Neuronal stem cell (in vitro differentiated cells): ENCODE measurements at regions not wholly inside any gene's neighbourhood (a gene's known extent, or its start where the extent isn't known, plus 50 kb on each side); places are given as distances from the start of the nearest gene placed in this dataset.
A peak's percentile ranks its signal among the peaks of the same experiment; 100 is the strongest.

Experiments
- DNase-seq: peaks from one replicate; pipeline ENCODE4 v3.0.0-alpha.2; 2013; ENCODE audit warnings: low spot score
- H2AFZ ChIP-seq: one replicate; pipeline ENCODE4 v1.6.1; 2013; ENCODE audit warnings: mild to moderate bottlenecking, low read length, inconsistent platforms
- H2AK5ac ChIP-seq: 2 replicates; pipeline ENCODE4 v1.6.1; 2013; ENCODE audit warnings: low read depth, mild to moderate bottlenecking, inconsistent platforms, low read length, moderate library complexity, mixed read lengths
- H2BK120ac ChIP-seq: 2 replicates; pipeline ENCODE4 v1.6.1; 2013; ENCODE audit warnings: low read depth, mild to moderate bottlenecking, inconsistent platforms, low read length, moderate library complexity, mixed read lengths
- H2BK12ac ChIP-seq: one replicate; pipeline ENCODE4 v1.6.1; 2013; ENCODE audit warnings: low read length, inconsistent platforms
- H2BK15ac ChIP-seq: 2 replicates; pipeline ENCODE4 v1.6.1; 2013; ENCODE audit warnings: mild to moderate bottlenecking, low read length, inconsistent platforms, mixed read lengths
- H2BK5ac ChIP-seq: one replicate; pipeline ENCODE4 v1.6.1; 2013; ENCODE audit warnings: inconsistent platforms, mild to moderate bottlenecking, low read length, moderate library complexity
- H3K14ac ChIP-seq: one replicate; pipeline ENCODE4 v1.6.1; 2013; ENCODE audit warnings: low read length, inconsistent platforms
- H3K18ac ChIP-seq: 2 replicates; pipeline ENCODE4 v1.6.1; 2013; ENCODE audit warnings: low read length, inconsistent platforms
- H3K23ac ChIP-seq: 2 replicates; pipeline ENCODE4 v1.6.1; 2013; ENCODE audit warnings: low read depth, mild to moderate bottlenecking, mixed read lengths, low read length, inconsistent platforms; ENCODE audit not compliant: poor library complexity
- H3K27ac ChIP-seq: replicated peaks from 3 replicates; pipeline ENCODE4 v1.5.1; 2013; ENCODE audit warnings: low read length, inconsistent platforms
- H3K27me3 ChIP-seq, 3 experiments: 2 replicates each; pipeline ENCODE4 v1.6.1; 2013; ENCODE audit warnings: low read length in 3 of 3, mild to moderate bottlenecking in 2 of 3, inconsistent platforms in 1 of 3, low read depth in 1 of 3, mixed read lengths in 1 of 3, moderate library complexity in 1 of 3; ENCODE audit not compliant: control insufficient read depth in 3 of 3, insufficient read depth in 3 of 3
- H3K36me3 ChIP-seq, 2 donors: replicated peaks in 1 of 2; 2 replicates each; pipeline ENCODE4 v1.6.1; 2013; ENCODE audit warnings: low read length in 2 of 2; ENCODE audit not compliant: control insufficient read depth in 2 of 2, insufficient read depth in 2 of 2
- H3K4ac ChIP-seq: 2 replicates; pipeline ENCODE4 v1.6.1; 2013; ENCODE audit warnings: inconsistent platforms, mild to moderate bottlenecking, low read length, moderate library complexity
- H3K4me1 ChIP-seq, 2 donors: 1 replicate in 1 of 2; 2 replicates in 1 of 2; pipeline ENCODE4 v1.6.1; 2013; ENCODE audit warnings: low read length in 2 of 2, low read depth in 1 of 2; ENCODE audit not compliant: control insufficient read depth in 2 of 2, insufficient read depth in 1 of 2
- H3K4me2 ChIP-seq: one replicate; pipeline ENCODE4 v1.6.1; 2013; ENCODE audit warnings: mild to moderate bottlenecking, low read length, inconsistent platforms; ENCODE audit not compliant: insufficient read depth, poor library complexity, severe bottlenecking
- H3K4me3 ChIP-seq, 2 donors: 2 replicates each; pipeline ENCODE4 v1.5.1; 2013; ENCODE audit warnings: low read length in 2 of 2, mild to moderate bottlenecking in 2 of 2, inconsistent platforms in 1 of 2, moderate library complexity in 1 of 2
- H3K79me1 ChIP-seq: one replicate; pipeline ENCODE4 v1.6.1; 2013; ENCODE audit warnings: low read depth, mild to moderate bottlenecking, inconsistent platforms, low read length, moderate library complexity
- H3K9ac ChIP-seq: one replicate; pipeline ENCODE4 v1.6.1; 2013; ENCODE audit warnings: mild to moderate bottlenecking, low read depth, low read length, inconsistent platforms; ENCODE audit not compliant: poor library complexity
- H3K9me3 ChIP-seq, 2 donors: replicated peaks in 1 of 2; 2 replicates each; pipeline versions ENCODE3 to v1.6.1; 2013; ENCODE audit warnings: low read length in 2 of 2, mild to moderate bottlenecking in 2 of 2, inconsistent platforms in 1 of 2, low read depth in 1 of 2, mixed read lengths in 1 of 2, moderate library complexity in 1 of 2; ENCODE audit not compliant: control insufficient read depth in 2 of 2, insufficient read depth in 1 of 2
- H4K8ac ChIP-seq: one replicate; pipeline ENCODE4 v1.6.1; 2013; ENCODE audit warnings: low read depth, mild to moderate bottlenecking, inconsistent platforms, low read length, moderate library complexity
- H4K91ac ChIP-seq: one replicate; pipeline ENCODE4 v1.6.1; 2013; ENCODE audit warnings: low read length, low read depth, mild to moderate bottlenecking, inconsistent platforms; ENCODE audit not compliant: poor library complexity
- WGBS, 2 donors: extraction: QIAGEN DNeasy Blood & Tissue Kit; methylation state at CpG; one replicate each; pipeline ENCODE4 v1.1.7; 2013; ENCODE audit warnings: missing lambda C conversion rate in 2 of 2, mixed read lengths in 1 of 2; ENCODE audit not compliant: insufficient read length in 2 of 2, insufficient replicate concordance in 1 of 2; ENCODE audit errors: extremely low coverage in 2 of 2; 5-methylcytosine and 5-hydroxymethylcytosine counted together

DNA sequence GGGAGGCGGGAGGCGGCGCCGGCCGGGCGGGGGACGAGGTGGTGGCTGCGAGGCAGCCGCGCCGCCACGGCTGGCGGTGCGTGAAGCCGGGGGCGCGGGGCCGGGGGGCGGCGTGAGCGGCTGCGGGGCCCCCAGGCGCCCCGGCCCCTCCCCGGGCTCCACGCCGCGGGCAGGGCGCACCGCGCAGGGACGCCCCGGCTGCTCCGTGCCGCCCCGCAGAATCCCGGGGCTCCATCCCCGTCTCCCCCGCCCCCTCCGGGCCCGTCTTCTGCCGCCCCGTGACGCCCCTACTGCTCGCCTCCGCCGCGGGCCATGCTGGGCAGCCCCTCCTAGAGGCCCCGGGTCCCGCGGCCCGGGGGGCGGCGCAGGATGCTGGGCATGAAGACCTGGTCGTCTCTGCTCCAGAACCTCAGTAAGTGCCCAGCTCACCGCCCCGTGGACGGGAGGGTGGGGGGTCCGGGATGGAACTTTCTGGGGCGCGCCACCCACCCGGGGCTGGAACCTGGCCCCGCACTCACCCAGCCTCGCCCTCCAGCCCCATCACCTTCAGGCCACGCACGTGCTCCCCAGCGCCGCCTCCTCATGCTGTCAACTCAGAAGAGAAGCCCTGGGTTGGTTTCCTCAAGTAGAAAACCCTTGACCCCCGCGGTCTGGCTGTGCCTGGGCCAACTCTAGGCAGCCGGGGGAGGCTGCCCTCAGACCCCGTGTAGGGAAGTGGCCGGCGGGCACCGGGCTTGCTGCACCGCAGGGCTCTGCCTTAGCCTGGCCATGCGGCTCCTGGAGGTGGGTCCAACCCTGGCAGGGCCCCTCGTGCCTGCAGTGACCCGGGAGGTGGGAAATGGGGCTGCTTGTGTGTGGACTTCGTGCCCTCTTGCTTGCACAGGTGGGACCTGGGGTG, 150.2 kb upstream of the GSE1 start:
- Histone ChIP-seq H3K27me3 (peaks cover 3 to 54% (median 45%) of the 10 kb centered on the region in 3 experiments), H2AFZ (no peak overlapping the region), H3K4me3 (peak overlapping the region in 1 of 2 donors; percentile 11), H3K4ac (no peak overlapping the region), H3K79me1 (no peaks in the 10 kb centered on the region), H3K23ac (peak overlapping the region; percentile 74), H2BK5ac (no peak overlapping the region), H3K36me3 (no peaks in the 10 kb centered on the region), H3K18ac (peak overlapping the region; percentile 93), H3K4me1 (peaks cover 25 to 51% of the 10 kb centered on the region in 2 donors), H2AK5ac (peak overlapping the region; percentile 81), H2BK15ac (peak overlapping the region; percentile 12), H3K4me2 (peak overlapping the region; percentile 72), H3K9me3 (peaks cover 0 to 1% of the 10 kb centered on the region in 2 donors), H3K9ac (no peak overlapping the region), H4K8ac (no peak overlapping the region), H3K14ac (peak overlapping the region; percentile 28), H2BK12ac (no peak overlapping the region), H3K27ac (no peak overlapping the region), H2BK120ac (no peak overlapping the region), H4K91ac (no peak overlapping the region)
- DNase-seq = no peak
- no CpG with 5 or more reads among the region's 80 CpGs for WGBS, 2 donors

- H3K18ac ChIP-seq = peak overlapping the region; percentile 93
- WGBS, 2 donors = no CpG with 5 or more reads among the region's 26 CpGs
- H2BK5ac ChIP-seq = no peak overlapping the region
- DNase-seq = no peak
- no peak overlapping the region for H3K4ac ChIP-seq
- peak overlapping the region; percentile 12 for H2BK15ac ChIP-seq
- no peak overlapping the region for H2BK120ac ChIP-seq
- peaks cover 0 to 1% of the 10 kb centered on the region in 2 donors for H3K9me3 ChIP-seq
- no peak overlapping the region for H2AFZ ChIP-seq
- H3K79me1 ChIP-seq = no peaks in the 10 kb centered on the region
- H3K27ac ChIP-seq = no peak overlapping the region
- no peak overlapping the region for H2BK12ac ChIP-seq
- H3K14ac ChIP-seq = peak overlapping the region; percentile 28
- no peak overlapping the region for H4K8ac ChIP-seq
- H4K91ac ChIP-seq = no peak overlapping the region
- H3K27me3 ChIP-seq = peaks cover 3 to 47% (median 45%) of the 10 kb centered on the region in 3 experiments
- H3K23ac ChIP-seq = peak overlapping the region; percentile 74
- no peak overlapping the region for H3K4me3 ChIP-seq
- H3K9ac ChIP-seq = no peak overlapping the region
- no peak overlapping the region for H3K4me2 ChIP-seq
- H3K36me3 ChIP-seq = no peaks in the 10 kb centered on the region
- H2AK5ac ChIP-seq = peak overlapping the region; percentile 81
- peaks cover 25 to 50% of the 10 kb centered on the region in 2 donors for H3K4me1 ChIP-seq
Observed at GRCh38 chr16:85463672-85464382, 149.3 kb upstream of the GSE1 start.

DNA sequence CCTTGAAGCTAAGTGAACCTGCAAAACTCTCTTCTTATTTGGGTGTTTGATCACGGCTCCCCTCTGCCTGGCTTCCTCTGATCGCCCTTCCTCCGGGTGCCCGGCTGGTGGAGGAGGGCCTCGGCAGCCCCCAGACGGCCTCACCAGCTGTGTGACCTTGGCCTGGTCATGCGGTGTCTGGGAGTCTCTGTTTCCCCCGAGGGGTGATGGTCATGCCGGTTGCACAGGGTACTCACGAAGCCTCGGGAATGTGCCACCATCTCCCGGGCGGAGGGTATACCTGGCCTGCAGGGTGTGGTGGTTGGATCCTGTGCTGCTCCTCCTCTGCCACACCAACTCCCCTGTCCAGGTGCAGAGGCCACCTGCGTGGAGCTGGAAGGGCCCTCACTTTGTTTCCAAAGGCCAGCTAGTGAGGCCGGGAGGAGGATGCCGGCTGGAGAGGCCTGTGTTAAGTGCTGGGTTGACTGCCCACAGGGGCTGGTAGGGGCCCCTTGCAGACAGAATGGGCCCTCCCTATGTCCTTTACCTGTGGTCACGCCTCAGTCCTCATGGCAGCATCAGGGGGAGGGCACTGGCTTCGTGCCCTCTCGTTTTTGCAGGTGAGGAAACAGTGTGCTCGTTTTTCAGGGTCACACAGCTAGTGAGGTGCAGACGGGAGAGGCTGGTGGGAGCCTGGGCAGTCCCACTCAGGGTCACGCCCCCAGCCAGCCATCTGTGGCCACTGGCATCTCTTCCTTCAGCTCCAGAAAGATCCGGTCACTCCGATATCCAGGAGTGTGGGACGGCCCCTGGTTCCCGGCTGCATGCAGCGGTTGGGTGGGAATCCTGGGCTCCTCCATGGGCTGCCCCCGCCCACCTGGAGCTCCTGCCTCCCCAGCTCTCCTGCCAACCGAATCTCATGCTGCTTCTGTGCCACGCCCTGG, 148.5 kb upstream of the GSE1 start:
- Histone ChIP-seq H3K23ac (peak overlapping the region; percentile 28), H2BK5ac (no peak overlapping the region), H3K9ac (no peak overlapping the region), H3K4me2 (no peak overlapping the region), H2AFZ (no peak overlapping the region), H3K14ac (peak overlapping the region; percentile 47), H3K4me3 (no peak overlapping the region), H3K36me3 (no peaks in the 10 kb centered on the region), H2BK12ac (no peak overlapping the region), H3K79me1 (no peaks in the 10 kb centered on the region), H2AK5ac (peak overlapping the region; percentile 86), H2BK15ac (no peak overlapping the region), H3K27me3 (peaks cover 3 to 42% (median 41%) of the 10 kb centered on the region in 3 experiments), H3K9me3 (peaks cover 0 to 1% of the 10 kb centered on the region in 2 donors), H3K27ac (no peak overlapping the region), H3K4me1 (peaks cover 25 to 48% of the 10 kb centered on the region in 2 donors), H3K18ac (peak overlapping the region; percentile 9), H2BK120ac (no peak overlapping the region), H3K4ac (no peak overlapping the region), H4K91ac (no peak overlapping the region), H4K8ac (no peak overlapping the region)
- no CpG with 5 or more reads among the region's 30 CpGs for WGBS, 2 donors
- no peak for DNase-seq
